Erythroblast (primary cell): ENCODE measurements at regions not wholly inside any gene's neighbourhood (a gene's known extent, or its start where the extent isn't known, plus 50 kb on each side); places are given as distances from the start of the nearest gene placed in this dataset.

Source experiments
- GATA1 ChIP-seq: IDR thresholded peaks from 2 replicates; pipeline ENCODE4 v1.6.1; 2011; ENCODE audit warnings: low read depth, mild to moderate bottlenecking, control low read depth, low read length, moderate library complexity
- POLR2A ChIP-seq: IDR thresholded peaks from 2 replicates; pipeline ENCODE4 v1.6.1; 2011; ENCODE audit warnings: mild to moderate bottlenecking, low read length

DNA sequence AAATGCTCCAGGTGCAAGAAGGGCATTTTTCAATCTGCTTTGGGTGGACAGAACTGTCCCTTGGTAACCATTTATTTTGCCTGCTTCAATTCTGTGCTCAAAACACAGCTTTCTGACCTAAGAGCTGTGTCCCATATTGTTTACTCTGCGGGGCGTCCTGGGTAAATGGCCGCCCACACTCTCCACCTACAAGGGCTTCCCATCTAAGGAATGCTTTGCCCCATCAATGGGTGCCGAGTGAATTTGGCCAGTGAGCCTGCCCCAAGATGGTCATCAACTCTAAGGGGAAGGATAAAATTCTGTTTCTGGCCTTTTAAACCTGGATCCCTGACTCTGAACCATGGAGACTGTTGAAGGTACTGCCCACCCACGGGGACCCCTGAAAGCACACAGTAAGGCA is 55.5 kb upstream of the FAM89A start:
- TF ChIP-seq POLR2A, result no peak
- TF ChIP-seq GATA1, result no peak
